ENCODE measurements at regions not wholly inside any gene's neighbourhood (a gene's known extent, or its start where the extent isn't known, plus 50 kb on each side); places are given as distances from the start of the nearest gene placed in this dataset.

GRCh38 chr5:30638899-30639298 lies 554.6 kb upstream of the CDH6 start:
- TF ChIP-seq, protein P1, sequence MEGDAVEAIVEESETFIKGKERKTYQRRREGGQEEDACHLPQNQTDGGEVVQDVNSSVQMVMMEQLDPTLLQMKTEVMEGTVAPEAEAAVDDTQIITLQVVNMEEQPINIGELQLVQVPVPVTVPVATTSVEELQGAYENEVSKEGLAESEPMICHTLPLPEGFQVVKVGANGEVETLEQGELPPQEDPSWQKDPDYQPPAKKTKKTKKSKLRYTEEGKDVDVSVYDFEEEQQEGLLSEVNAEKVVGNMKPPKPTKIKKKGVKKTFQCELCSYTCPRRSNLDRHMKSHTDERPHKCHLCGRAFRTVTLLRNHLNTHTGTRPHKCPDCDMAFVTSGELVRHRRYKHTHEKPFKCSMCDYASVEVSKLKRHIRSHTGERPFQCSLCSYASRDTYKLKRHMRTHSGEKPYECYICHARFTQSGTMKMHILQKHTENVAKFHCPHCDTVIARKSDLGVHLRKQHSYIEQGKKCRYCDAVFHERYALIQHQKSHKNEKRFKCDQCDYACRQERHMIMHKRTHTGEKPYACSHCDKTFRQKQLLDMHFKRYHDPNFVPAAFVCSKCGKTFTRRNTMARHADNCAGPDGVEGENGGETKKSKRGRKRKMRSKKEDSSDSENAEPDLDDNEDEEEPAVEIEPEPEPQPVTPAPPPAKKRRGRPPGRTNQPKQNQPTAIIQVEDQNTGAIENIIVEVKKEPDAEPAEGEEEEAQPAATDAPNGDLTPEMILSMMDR (IDR thresholded peaks at IDR 0.05; ENCODE audit: low read depth, low read length), result no peak
- TF ChIP-seq EZH2phosphoT487 (IDR thresholded peaks at IDR 0.05; ENCODE audit: low read depth), result no peak

All from OCI-LY3 (cell line).